Stimulated activated naive B cell treated with anti-CD40 and anti-IgM and Interleukin-4, amounts not matched to agents 10 μg/mL and 1 μg/mL and 100 μg/mL, for 72 hours (primary cell): ENCODE measurements at regions not wholly inside any gene's neighbourhood (a gene's known extent, or its start where the extent isn't known, plus 50 kb on each side); places are given as distances from the start of the nearest gene placed in this dataset.
"Not testable (repeated sequence)": the region's sequence is repeated elsewhere in the genome, so short reads cannot be mapped to it uniquely, and the experiment has no call there.

Experiments used
- ATAC-seq, 2 donors: fragments of 150-1000 bp; cut with Tn5 transposase; replicated peaks; 2 replicates each; pipeline ENCODE4 v1.10.0; 2021; ENCODE audit warnings: moderate library complexity in 1 of 2
- DNase-seq: peaks from one replicate; pipeline ENCODE4 v3.0.0; 2021
- H3K27ac Mint-ChIP-seq: one replicate; pipeline ENCODE4 v1.8.0; 2022; ENCODE audit warnings: mild to moderate bottlenecking, mixed read lengths
- H3K27me3 Mint-ChIP-seq, 2 donors: one replicate each; pipeline ENCODE4 v1.8.0; 2022; ENCODE audit warnings: mixed read lengths in 2 of 2
- H3K36me3 Mint-ChIP-seq, 2 donors: one replicate each; pipeline ENCODE4 v1.8.0; 2022; ENCODE audit warnings: mixed read lengths in 2 of 2, mild to moderate bottlenecking in 1 of 2
- H3K4me1 Mint-ChIP-seq, 2 donors: one replicate each; pipeline ENCODE4 v1.8.0; 2022; ENCODE audit warnings: mixed read lengths in 2 of 2, mild to moderate bottlenecking in 1 of 2
- H3K4me3 Mint-ChIP-seq, 2 donors: one replicate each; pipeline ENCODE4 v1.8.0; 2022; ENCODE audit warnings: mild to moderate bottlenecking in 2 of 2, mixed read lengths in 2 of 2, moderate library complexity in 1 of 2
- H3K9me3 Mint-ChIP-seq, 2 donors: one replicate each; pipeline ENCODE4 v1.8.0; 2022; ENCODE audit warnings: mixed read lengths in 2 of 2, mild to moderate bottlenecking in 1 of 2

DNA sequence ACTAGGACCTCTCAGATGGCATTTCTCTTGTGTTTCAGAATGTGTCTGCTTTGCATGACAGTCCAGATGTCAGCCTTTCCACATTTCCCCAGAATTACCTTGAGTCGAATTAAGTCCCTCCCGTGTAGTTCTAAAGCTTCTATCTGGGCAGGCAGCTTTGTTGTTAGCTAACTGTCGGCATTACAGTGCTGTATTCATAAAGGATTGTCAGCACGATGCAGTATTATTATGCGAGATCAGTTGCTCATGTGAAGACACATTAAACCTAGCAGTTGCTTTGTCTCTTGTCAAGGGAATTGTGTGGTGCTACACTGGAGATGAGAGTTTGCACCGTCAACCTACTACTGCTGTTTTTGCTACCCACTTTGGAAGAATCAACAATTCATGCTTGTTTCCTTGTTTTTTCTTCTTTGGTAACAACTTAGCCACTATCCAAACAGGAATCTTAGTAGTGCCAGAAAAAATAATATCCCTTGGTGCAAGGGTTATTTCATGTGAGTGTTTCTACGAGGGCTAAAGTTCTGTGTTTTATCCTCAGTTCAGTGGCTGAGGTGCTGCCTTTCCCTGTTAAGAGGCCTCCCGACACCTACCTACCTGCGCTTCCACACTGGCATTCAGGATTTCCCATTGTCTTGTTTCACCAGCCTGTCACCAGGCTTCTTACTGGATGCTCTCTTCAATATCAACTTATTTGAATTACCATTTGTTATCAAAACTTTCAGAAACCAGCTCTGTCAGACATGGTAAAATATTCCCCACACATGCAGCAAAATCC, 297.9 kb upstream of the G2E3 start:
- DNase-seq: no peak
- Mint-ChIP-seq H3K36me3 (no peaks in the 10 kb centered on the region), H3K27ac (no peak overlapping the region), H3K4me1 (no peaks in the 10 kb centered on the region), H3K27me3 (no peaks in the 10 kb centered on the region), H3K4me3 (no peak overlapping the region), H3K9me3 (peaks cover 0 to 7% of the 10 kb centered on the region in 2 donors)
- no peak for ATAC-seq

DNA sequence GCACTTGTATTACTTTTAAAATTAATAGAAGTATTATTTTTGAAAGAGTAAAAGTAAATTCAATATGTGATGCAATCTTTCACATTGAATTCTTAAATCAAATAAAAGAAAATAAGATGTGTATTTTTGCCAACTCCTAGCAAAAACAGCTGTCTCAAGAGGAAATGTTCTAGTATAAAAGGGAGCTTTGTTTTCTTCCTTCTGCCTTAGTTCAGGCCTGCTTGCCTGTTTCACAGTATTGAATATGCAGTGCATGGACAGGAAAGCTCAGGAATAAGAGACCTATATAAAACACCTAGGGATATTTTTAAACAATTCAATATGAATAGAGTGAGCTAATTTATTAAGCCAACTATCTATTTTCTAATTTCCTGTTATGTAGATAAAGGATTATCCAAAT, 294.8 kb upstream of the G2E3 start:
- no peaks in the 10 kb centered on the region for H3K36me3 Mint-ChIP-seq
- no peak overlapping the region for H3K27ac Mint-ChIP-seq
- ATAC-seq: no peak
- no peaks in the 10 kb centered on the region for H3K4me1 Mint-ChIP-seq
- H3K27me3 Mint-ChIP-seq: no peaks in the 10 kb centered on the region
- H3K9me3 Mint-ChIP-seq: no peaks in the 10 kb centered on the region
- H3K4me3 Mint-ChIP-seq: no peak overlapping the region
- no peak for DNase-seq

GRCh38 chr14:30266290-30266689, 292.7 kb upstream of the G2E3 start:
- Mint-ChIP-seq H3K4me1 (peaks cover 5% of the 10 kb centered on the region in 2 donors), H3K4me3 (no peak overlapping the region), H3K36me3 (no peaks in the 10 kb centered on the region), H3K27me3 (peaks cover 8 to 9% of the 10 kb centered on the region in 2 donors), H3K9me3 (peaks cover 0 to 2% of the 10 kb centered on the region in 2 donors), H3K27ac (no peak overlapping the region)
- DNase-seq (no peak), ATAC-seq (no peak)

- no peak overlapping the region for H3K27ac Mint-ChIP-seq
- ATAC-seq: no peak
These were observed 291.8 kb upstream of the G2E3 start for GRCh38 chr14:30267141-30267540.

GRCh38 chr14:30270200-30271161, 288.5 kb upstream of the G2E3 start:
- Mint-ChIP-seq H3K27ac (no peak overlapping the region), H3K27me3 (peaks cover 8 to 14% of the 10 kb centered on the region in 2 donors), H3K36me3 (no peaks in the 10 kb centered on the region), H3K9me3 (peaks cover 0 to 2% of the 10 kb centered on the region in 2 donors), H3K4me1 (peaks cover 5% of the 10 kb centered on the region in 2 donors), H3K4me3 (peak overlapping the region in 1 of 2 donors; percentile 18)
- DNase-seq: peak; percentile 46
- ATAC-seq: peak; percentile 93 to 98

More at GRCh38 chr14:30267141-30267540, 291.8 kb upstream of the G2E3 start:
- Mint-ChIP-seq H3K36me3 (no peaks in the 10 kb centered on the region), H3K9me3 (peaks cover 0 to 2% of the 10 kb centered on the region in 2 donors), H3K4me1 (peaks cover 5% of the 10 kb centered on the region in 2 donors), H3K4me3 (no peak overlapping the region), H3K27me3 (peaks cover 8 to 9% of the 10 kb centered on the region in 2 donors)
- no peak for DNase-seq

- no peak for DNase-seq
- H3K9me3 Mint-ChIP-seq: peaks cover 4 to 7% of the 10 kb centered on the region in 2 donors
- H3K4me3 Mint-ChIP-seq: no peak overlapping the region
- ATAC-seq: no peak
- peaks cover 8 to 14% of the 10 kb centered on the region in 2 donors for H3K27me3 Mint-ChIP-seq
- no peaks in the 10 kb centered on the region for H3K36me3 Mint-ChIP-seq
- H3K4me1 Mint-ChIP-seq: peaks cover 5% of the 10 kb centered on the region in 2 donors
- H3K27ac Mint-ChIP-seq: no peak overlapping the region
These were observed 287.1 kb upstream of the G2E3 start for GRCh38 chr14:30271811-30272323.

GRCh38 chr14:30272848-30273832, 285.8 kb upstream of the G2E3 start:
- H3K4me1 Mint-ChIP-seq: peaks cover 5% of the 10 kb centered on the region in 2 donors
- H3K9me3 Mint-ChIP-seq: peaks cover 7% of the 10 kb centered on the region in 2 donors
- H3K27me3 Mint-ChIP-seq: peaks cover 8 to 14% of the 10 kb centered on the region in 2 donors
- H3K4me3 Mint-ChIP-seq: no peak overlapping the region
- ATAC-seq (no peak), DNase-seq (no peak)
- H3K27ac Mint-ChIP-seq: no peak overlapping the region
- H3K36me3 Mint-ChIP-seq: no peaks in the 10 kb centered on the region

DNA sequence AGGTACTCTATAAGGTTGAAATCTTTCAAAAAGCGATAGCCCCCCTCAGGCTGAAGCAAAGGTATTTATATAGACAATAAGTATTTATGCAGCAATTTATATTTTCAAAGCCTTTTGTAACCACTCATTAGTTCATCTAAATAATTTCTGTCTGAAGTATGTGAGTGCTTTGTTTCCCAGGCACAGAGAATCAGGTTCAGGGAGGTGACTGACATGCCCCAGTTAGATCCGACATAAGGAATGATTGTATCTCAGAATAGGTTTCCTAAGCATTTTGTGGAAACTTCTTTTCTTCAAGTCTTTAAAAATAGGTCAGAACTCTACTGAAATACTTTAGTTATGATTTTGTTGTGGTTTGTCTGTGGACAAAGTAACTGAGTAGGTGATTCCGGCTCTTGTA, 283.4 kb upstream of the G2E3 start:
- DNase-seq: no peak
- Mint-ChIP-seq H3K4me3 (no peak overlapping the region), H3K27me3 (peaks cover 0 to 5% of the 10 kb centered on the region in 2 donors), H3K36me3 (no peaks in the 10 kb centered on the region), H3K9me3 (peaks cover 5 to 15% of the 10 kb centered on the region in 2 donors), H3K4me1 (peaks cover 0 to 2% of the 10 kb centered on the region in 2 donors), H3K27ac (no peak overlapping the region)
- ATAC-seq: no peak

GRCh38 chr14:30277268-30277667, 281.7 kb upstream of the G2E3 start:
- Mint-ChIP-seq H3K9me3 (peaks cover 5 to 15% of the 10 kb centered on the region in 2 donors), H3K27me3 (peaks cover 0 to 5% of the 10 kb centered on the region in 2 donors), H3K4me1 (no peaks in the 10 kb centered on the region), H3K36me3 (no peaks in the 10 kb centered on the region), H3K4me3 (no peak overlapping the region), H3K27ac (no peak overlapping the region)
- DNase-seq (no peak), ATAC-seq (no peak)

DNA sequence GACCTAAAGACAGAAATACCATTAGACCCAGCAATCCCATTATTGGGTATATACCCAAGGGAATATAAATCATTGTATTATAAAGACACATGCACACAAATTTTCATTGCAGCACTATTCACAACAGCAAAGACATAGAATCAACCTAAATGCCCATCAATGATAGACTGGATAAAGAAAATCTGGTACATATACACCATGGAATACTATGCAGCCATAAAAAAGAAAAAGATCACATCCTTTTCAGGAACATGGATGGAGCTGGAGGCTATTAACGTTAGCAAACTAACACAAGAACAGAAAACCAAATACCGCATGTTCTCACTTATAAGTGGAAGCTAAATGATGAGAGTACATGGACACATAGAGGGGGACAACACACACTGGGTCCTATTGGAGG, 280.1 kb upstream of the G2E3 start:
- not testable (repeated sequence) for H3K27me3 Mint-ChIP-seq, H3K27ac Mint-ChIP-seq, H3K4me3 Mint-ChIP-seq, DNase-seq, H3K36me3 Mint-ChIP-seq, H3K4me1 Mint-ChIP-seq, ATAC-seq
- peaks cover 7 to 15% of the 10 kb centered on the region in 2 donors for H3K9me3 Mint-ChIP-seq

DNA sequence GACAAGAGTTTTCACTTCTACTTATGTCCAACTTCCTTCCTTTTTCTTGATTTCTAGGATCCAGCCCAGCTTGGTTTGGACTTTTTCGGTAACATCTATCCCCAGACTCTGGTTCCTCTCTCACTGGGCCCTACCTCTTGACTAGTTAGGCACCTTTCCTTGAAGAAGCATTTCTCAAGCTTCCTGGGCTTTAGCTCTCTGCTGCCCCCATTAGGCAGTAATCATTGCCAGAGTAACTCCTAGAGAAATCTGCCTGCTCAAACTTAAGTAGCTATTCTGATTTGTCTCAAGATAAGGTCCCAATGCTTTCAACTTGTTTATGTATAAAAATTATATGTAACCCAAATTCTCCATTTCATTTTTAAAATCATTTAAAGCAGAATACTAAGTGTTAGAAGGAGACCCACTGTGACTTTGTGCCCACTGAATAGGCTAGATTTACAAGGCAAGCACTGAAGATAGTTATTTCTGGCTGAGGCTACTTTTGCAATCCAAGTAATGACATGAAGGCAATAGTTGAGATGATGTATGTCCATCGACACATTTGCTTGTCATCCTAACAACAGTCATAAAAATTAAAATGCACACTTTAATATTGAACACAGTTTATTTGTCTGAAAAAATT, 275.0 kb upstream of the G2E3 start:
- Mint-ChIP-seq H3K36me3 (no peaks in the 10 kb centered on the region), H3K27me3 (no peaks in the 10 kb centered on the region), H3K9me3 (peaks cover under 1 to 2% of the 10 kb centered on the region in 2 donors), H3K4me3 (no peak overlapping the region), H3K27ac (no peak overlapping the region), H3K4me1 (peaks cover 0 to 1% of the 10 kb centered on the region in 2 donors)
- DNase-seq (no peak), ATAC-seq (peak in 1 of 2 donors; percentile 45)

GRCh38 chr14:30284808-30285207, 274.1 kb upstream of the G2E3 start:
- H3K4me1 Mint-ChIP-seq: peaks cover 0 to 1% of the 10 kb centered on the region in 2 donors
- ATAC-seq (no peak), DNase-seq (no peak)
- peaks cover 0 to 2% of the 10 kb centered on the region in 2 donors for H3K9me3 Mint-ChIP-seq
- no peak overlapping the region for H3K4me3 Mint-ChIP-seq
- H3K27ac Mint-ChIP-seq: no peak overlapping the region
- H3K27me3 Mint-ChIP-seq: no peaks in the 10 kb centered on the region
- no peaks in the 10 kb centered on the region for H3K36me3 Mint-ChIP-seq
